HG03196 (cell line): ENCODE measurements at regions not wholly inside any gene's neighbourhood (a gene's known extent, or its start where the extent isn't known, plus 50 kb on each side); places are given as distances from the start of the nearest gene placed in this dataset.
"Not testable (repeated sequence)": the region's sequence is repeated elsewhere in the genome, so short reads cannot be mapped to it uniquely, and the experiment has no call there.

Experiments
- ATAC-seq: cut with Tn5 transposase; IDR thresholded peaks from one replicate; pipeline ENCODE4 v1.9.1; 2021; ENCODE audit not compliant: unreplicated experiment

GRCh38 chr9:41273549-41274267 is 84.6 kb upstream of the ZNG1F start:
- peak; percentile 100 for ATAC-seq

GRCh38 chr9:41272879-41273548 is 83.9 kb upstream of the ZNG1F start:
- ATAC-seq = peak; percentile 55

GRCh38 chr9:41270992-41271391 is 81.9 kb upstream of the ZNG1F start:
- not testable (repeated sequence) for ATAC-seq

- ATAC-seq = not testable (repeated sequence)
Measured at GRCh38 chr9:41269471-41269870, 80.4 kb upstream of the ZNG1F start.

- ATAC-seq = not testable (repeated sequence)
Measured at GRCh38 chr9:41269054-41269453, 79.9 kb upstream of the ZNG1F start.

- not testable (repeated sequence) for ATAC-seq
Measured at GRCh38 chr9:41266602-41267001, 77.5 kb upstream of the ZNG1F start.

- ATAC-seq = not testable (repeated sequence)
Measured at GRCh38 chr9:41266000-41266399, 76.9 kb upstream of the ZNG1F start.

GRCh38 chr9:41251973-41252372 is 62.9 kb upstream of the ZNG1F start:
- ATAC-seq = not testable (repeated sequence)

GRCh38 chr9:41251101-41251500 is 62.0 kb upstream of the ZNG1F start:
- ATAC-seq = not testable (repeated sequence)

GRCh38 chr9:41246702-41247101 is 57.6 kb upstream of the ZNG1F start:
- not testable (repeated sequence) for ATAC-seq
